ENCODE measurements at regions not wholly inside any gene's neighbourhood (a gene's known extent, or its start where the extent isn't known, plus 50 kb on each side); places are given as distances from the start of the nearest gene placed in this dataset.

GRCh38 chr5:57836331-57836730 lies 353.7 kb upstream of the ACTBL2 start:
- Histone ChIP-seq H3K4me1 (peaks cover 12% of the 10 kb centered on the region), H3K27ac (replicated peaks) (no peak overlapping the region), H3K36me3 (no peaks in the 10 kb centered on the region), H3K9me3 (replicated peaks) (peaks cover 8% of the 10 kb centered on the region), H3K27me3 (ENCODE audit: low read depth) (no peaks in the 10 kb centered on the region), H3K4me3 (no peak overlapping the region)
- TF ChIP-seq CTCF (IDR thresholded peaks at IDR 0.05; ENCODE audit: borderline replicate concordance): no peak
- intact Hi-C loops (cut with micrococcal nuclease): no loop called here
- no peak for DNase-seq

- Histone ChIP-seq H3K4me3 (no peak overlapping the region), H3K27me3 (ENCODE audit: low read depth) (no peaks in the 10 kb centered on the region)
Observed at GRCh38 chr5:57834829-57835608, 352.4 kb upstream of the ACTBL2 start.

GRCh38 chr5:57833489-57833888 lies 350.9 kb upstream of the ACTBL2 start:
- H3K4me3 ChIP-seq: no peak overlapping the region
- intact Hi-C loops (cut with micrococcal nuclease): no loop called here

More at GRCh38 chr5:57834829-57835608, 352.4 kb upstream of the ACTBL2 start:
- Histone ChIP-seq H3K27ac (replicated peaks) (peak overlapping the region; percentile 50), H3K4me1 (peaks cover 8% of the 10 kb centered on the region), H3K9me3 (replicated peaks) (peaks cover 8% of the 10 kb centered on the region), H3K36me3 (no peaks in the 10 kb centered on the region)
- DNase-seq: no peak
- TF ChIP-seq CTCF (IDR thresholded peaks at IDR 0.05; ENCODE audit: borderline replicate concordance): no peak
- intact Hi-C loops (cut with micrococcal nuclease): no loop called here

GRCh38 chr5:57832875-57833274 lies 350.3 kb upstream of the ACTBL2 start:
- H3K4me3 ChIP-seq: no peak overlapping the region
- intact Hi-C loops (cut with micrococcal nuclease): no loop called here
- no peak for TF ChIP-seq CTCF (IDR thresholded peaks at IDR 0.05; ENCODE audit: borderline replicate concordance)

More at GRCh38 chr5:57833489-57833888, 350.9 kb upstream of the ACTBL2 start:
- TF ChIP-seq CTCF (IDR thresholded peaks at IDR 0.05; ENCODE audit: borderline replicate concordance): no peak
- peaks cover 8% of the 10 kb centered on the region for H3K4me1 ChIP-seq
- H3K9me3 ChIP-seq (replicated peaks): peaks cover 8% of the 10 kb centered on the region
- no peak for DNase-seq
- H3K27me3 ChIP-seq (ENCODE audit: low read depth): no peaks in the 10 kb centered on the region
- H3K27ac ChIP-seq (replicated peaks): peak overlapping the region; percentile 31
- no peaks in the 10 kb centered on the region for H3K36me3 ChIP-seq

GRCh38 chr5:57831932-57832331 lies 349.3 kb upstream of the ACTBL2 start:
- Histone ChIP-seq H3K27ac (replicated peaks) (no peak overlapping the region), H3K4me3 (no peak overlapping the region)

More at GRCh38 chr5:57832875-57833274, 350.3 kb upstream of the ACTBL2 start:
- DNase-seq: no peak
- peaks cover 8% of the 10 kb centered on the region for H3K9me3 ChIP-seq (replicated peaks)
- peak overlapping the region; percentile 31 for H3K27ac ChIP-seq (replicated peaks)
- peaks cover 8% of the 10 kb centered on the region for H3K4me1 ChIP-seq
- no peaks in the 10 kb centered on the region for H3K36me3 ChIP-seq
- no peaks in the 10 kb centered on the region for H3K27me3 ChIP-seq (ENCODE audit: low read depth)

More at GRCh38 chr5:57831932-57832331, 349.3 kb upstream of the ACTBL2 start:
- intact Hi-C loops (cut with micrococcal nuclease): no loop called here
- no peak for DNase-seq
- no peak for TF ChIP-seq CTCF (IDR thresholded peaks at IDR 0.05; ENCODE audit: borderline replicate concordance)
- H3K4me1 ChIP-seq: peaks cover 8% of the 10 kb centered on the region
- no peaks in the 10 kb centered on the region for H3K27me3 ChIP-seq (ENCODE audit: low read depth)
- H3K36me3 ChIP-seq: no peaks in the 10 kb centered on the region
- peaks cover 7% of the 10 kb centered on the region for H3K9me3 ChIP-seq (replicated peaks)
